ENCODE measurements at regions not wholly inside any gene's neighbourhood (a gene's known extent, or its start where the extent isn't known, plus 50 kb on each side); places are given as distances from the start of the nearest gene placed in this dataset.
"Not testable (repeated sequence)": the region's sequence is repeated elsewhere in the genome, so short reads cannot be mapped to it uniquely, and the experiment has no call there.

- no peak overlapping the region for H3K4me2 ChIP-seq (ENCODE audit: control insufficient read depth, extremely low read depth, insufficient read depth, low read depth, low read length)
- H3K79me2 ChIP-seq (ENCODE audit: control insufficient read depth, insufficient read depth, low read length), result no peaks in the 10 kb centered on the region
- TF ChIP-seq, protein P1, sequence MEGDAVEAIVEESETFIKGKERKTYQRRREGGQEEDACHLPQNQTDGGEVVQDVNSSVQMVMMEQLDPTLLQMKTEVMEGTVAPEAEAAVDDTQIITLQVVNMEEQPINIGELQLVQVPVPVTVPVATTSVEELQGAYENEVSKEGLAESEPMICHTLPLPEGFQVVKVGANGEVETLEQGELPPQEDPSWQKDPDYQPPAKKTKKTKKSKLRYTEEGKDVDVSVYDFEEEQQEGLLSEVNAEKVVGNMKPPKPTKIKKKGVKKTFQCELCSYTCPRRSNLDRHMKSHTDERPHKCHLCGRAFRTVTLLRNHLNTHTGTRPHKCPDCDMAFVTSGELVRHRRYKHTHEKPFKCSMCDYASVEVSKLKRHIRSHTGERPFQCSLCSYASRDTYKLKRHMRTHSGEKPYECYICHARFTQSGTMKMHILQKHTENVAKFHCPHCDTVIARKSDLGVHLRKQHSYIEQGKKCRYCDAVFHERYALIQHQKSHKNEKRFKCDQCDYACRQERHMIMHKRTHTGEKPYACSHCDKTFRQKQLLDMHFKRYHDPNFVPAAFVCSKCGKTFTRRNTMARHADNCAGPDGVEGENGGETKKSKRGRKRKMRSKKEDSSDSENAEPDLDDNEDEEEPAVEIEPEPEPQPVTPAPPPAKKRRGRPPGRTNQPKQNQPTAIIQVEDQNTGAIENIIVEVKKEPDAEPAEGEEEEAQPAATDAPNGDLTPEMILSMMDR (optimal IDR thresholded peaks at IDR 0.05 in 1 of 3, IDR thresholded peaks at IDR 0.05 in 1 of 3, conservative IDR thresholded peaks at IDR 0.05 in 1 of 3; ENCODE audit: extremely low read depth in 1 of 3, insufficient read depth in 2 of 3, low read length in 3 of 3), result no peak
- no peak for TF ChIP-seq EZH2 (IDR thresholded peaks at IDR 0.05; ENCODE audit: low read length)
- no peak for FAIRE-seq
- no peaks in the 10 kb centered on the region for H3K9me1 ChIP-seq (ENCODE audit: control insufficient read depth, extremely low read depth, insufficient read depth, low read length)
- no peak for DNase-seq (ENCODE audit: low read depth, low spot score)
- dilution Hi-C loops (cut with MboI; ENCODE audit: extremely low pct_ligation_motif_present, low sequenced_read_pairs), result no loop called here
- H3K9me3 ChIP-seq (ENCODE audit: control insufficient read depth, low read depth, low read length), result peaks cover 49% of the 10 kb centered on the region
- no peaks in the 10 kb centered on the region for H4K20me1 ChIP-seq (ENCODE audit: control insufficient read depth, extremely low read depth, insufficient read depth, low read length)
- H3K4me3 ChIP-seq (ENCODE audit: control insufficient read depth in 2 of 3, extremely low read depth in 1 of 3, insufficient read depth in 2 of 3, low read depth in 1 of 3, low read length in 3 of 3), result no peak overlapping the region
- no peak overlapping the region for H3K9ac ChIP-seq (ENCODE audit: control insufficient read depth, extremely low read depth, insufficient read depth, low read length)
- H2AFZ ChIP-seq (ENCODE audit: control insufficient read depth, low read length), result no peak overlapping the region
- no peaks in the 10 kb centered on the region for H3K4me1 ChIP-seq (ENCODE audit: control insufficient read depth, extremely low read depth, insufficient read depth, low read length)
- no peaks in the 10 kb centered on the region for H3K27me3 ChIP-seq (ENCODE audit: control insufficient read depth, extremely low read depth, insufficient read depth, low read length)
- H3K36me3 ChIP-seq (ENCODE audit: control insufficient read depth in 2 of 2, extremely low read depth in 1 of 2, insufficient read depth in 2 of 2, low read length in 2 of 2), result no peaks in the 10 kb centered on the region
- H3K27ac ChIP-seq (ENCODE audit: control insufficient read depth, insufficient read depth, low read length), result no peak overlapping the region
Observed at GRCh38 chr21:8993943-8994639, 1527.3 kb upstream of the TPTE start.

DNA sequence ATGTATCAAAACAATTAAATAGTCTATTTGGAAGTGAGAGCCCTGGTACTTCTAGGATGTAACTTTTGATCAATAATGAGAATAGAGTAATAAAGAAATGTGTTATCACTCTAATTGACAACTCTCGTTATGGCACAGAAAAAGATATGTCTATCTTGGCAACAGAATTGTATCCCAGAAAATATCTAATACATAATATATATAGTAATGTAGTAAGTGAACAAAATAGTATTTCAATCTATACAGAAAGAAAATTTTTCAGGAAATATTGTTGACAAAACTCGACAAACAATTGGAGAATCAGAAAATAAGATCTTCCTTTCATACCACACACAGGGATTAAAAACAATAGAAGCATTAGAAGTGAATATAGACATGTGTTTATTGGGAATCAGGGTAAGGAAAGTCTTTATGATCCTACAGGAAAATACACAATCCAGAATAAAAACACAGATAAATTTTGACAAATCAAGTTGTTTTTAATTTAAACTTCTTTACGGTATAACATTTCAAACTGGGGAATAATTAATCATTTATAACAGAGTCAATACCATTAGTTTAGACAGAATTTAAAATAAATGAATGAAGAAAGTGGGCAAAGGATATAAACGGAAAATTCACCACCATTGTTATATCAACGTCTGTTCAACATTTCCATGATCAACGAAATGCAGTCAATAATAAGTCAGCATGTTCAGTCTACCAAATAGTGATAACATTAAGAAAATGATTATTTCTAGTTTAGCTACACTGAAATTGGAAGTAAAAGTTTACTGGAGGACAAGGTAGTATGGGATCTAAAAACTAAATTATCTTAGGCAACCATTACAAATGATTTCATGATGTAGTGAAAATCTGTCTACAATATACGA, 1526.5 kb upstream of the TPTE start:
- H2AFZ ChIP-seq (ENCODE audit: control insufficient read depth, low read length), result no peak overlapping the region
- no peaks in the 10 kb centered on the region for H3K4me1 ChIP-seq (ENCODE audit: control insufficient read depth, extremely low read depth, insufficient read depth, low read length)
- H3K9me1 ChIP-seq (ENCODE audit: control insufficient read depth, extremely low read depth, insufficient read depth, low read length), result no peaks in the 10 kb centered on the region
- H3K27ac ChIP-seq (ENCODE audit: control insufficient read depth, insufficient read depth, low read length), result no peak overlapping the region
- no peak overlapping the region for H3K4me3 ChIP-seq (ENCODE audit: control insufficient read depth in 2 of 3, extremely low read depth in 1 of 3, insufficient read depth in 2 of 3, low read depth in 1 of 3, low read length in 3 of 3)
- TF ChIP-seq EZH2 (IDR thresholded peaks at IDR 0.05; ENCODE audit: low read length), result no peak
- TF ChIP-seq, protein P1 (optimal IDR thresholded peaks at IDR 0.05 in 1 of 3, IDR thresholded peaks at IDR 0.05 in 1 of 3, conservative IDR thresholded peaks at IDR 0.05 in 1 of 3; ENCODE audit: extremely low read depth in 1 of 3, insufficient read depth in 2 of 3, low read length in 3 of 3), result no peak
- no peaks in the 10 kb centered on the region for H3K36me3 ChIP-seq (ENCODE audit: control insufficient read depth in 2 of 2, extremely low read depth in 1 of 2, insufficient read depth in 2 of 2, low read length in 2 of 2)
- DNase-seq (ENCODE audit: low read depth, low spot score), result no peak
- dilution Hi-C loops (cut with MboI; ENCODE audit: extremely low pct_ligation_motif_present, low sequenced_read_pairs), result no loop called here
- H3K9ac ChIP-seq (ENCODE audit: control insufficient read depth, extremely low read depth, insufficient read depth, low read length), result no peak overlapping the region
- H3K9me3 ChIP-seq (ENCODE audit: control insufficient read depth, low read depth, low read length), result peaks cover 45% of the 10 kb centered on the region
- no peak for FAIRE-seq
- no peaks in the 10 kb centered on the region for H4K20me1 ChIP-seq (ENCODE audit: control insufficient read depth, extremely low read depth, insufficient read depth, low read length)
- no peaks in the 10 kb centered on the region for H3K27me3 ChIP-seq (ENCODE audit: control insufficient read depth, extremely low read depth, insufficient read depth, low read length)
- H3K4me2 ChIP-seq (ENCODE audit: control insufficient read depth, extremely low read depth, insufficient read depth, low read depth, low read length), result no peak overlapping the region
- H3K79me2 ChIP-seq (ENCODE audit: control insufficient read depth, insufficient read depth, low read length), result no peaks in the 10 kb centered on the region

- H2AFZ ChIP-seq (ENCODE audit: control insufficient read depth, low read length); H3K4me2 ChIP-seq (ENCODE audit: control insufficient read depth, extremely low read depth, insufficient read depth, low read depth, low read length); H3K9me1 ChIP-seq (ENCODE audit: control insufficient read depth, extremely low read depth, insufficient read depth, low read length); H3K27ac ChIP-seq (ENCODE audit: control insufficient read depth, insufficient read depth, low read length); H3K79me2 ChIP-seq (ENCODE audit: control insufficient read depth, insufficient read depth, low read length); H3K27me3 ChIP-seq (ENCODE audit: control insufficient read depth, extremely low read depth, insufficient read depth, low read length); FAIRE-seq; H3K9ac ChIP-seq (ENCODE audit: control insufficient read depth, extremely low read depth, insufficient read depth, low read length); H4K20me1 ChIP-seq (ENCODE audit: control insufficient read depth, extremely low read depth, insufficient read depth, low read length); H3K4me3 ChIP-seq (ENCODE audit: control insufficient read depth in 2 of 3, extremely low read depth in 1 of 3, insufficient read depth in 2 of 3, low read depth in 1 of 3, low read length in 3 of 3); dilution Hi-C loops (cut with MboI; ENCODE audit: extremely low pct_ligation_motif_present, low sequenced_read_pairs); H3K4me1 ChIP-seq (ENCODE audit: control insufficient read depth, extremely low read depth, insufficient read depth, low read length); DNase-seq (ENCODE audit: low read depth, low spot score); H3K36me3 ChIP-seq (ENCODE audit: control insufficient read depth in 2 of 2, extremely low read depth in 1 of 2, insufficient read depth in 2 of 2, low read length in 2 of 2): not testable (repeated sequence)
- H3K9me3 ChIP-seq (ENCODE audit: control insufficient read depth, low read depth, low read length), result peaks cover 33% of the 10 kb centered on the region
Observed at GRCh38 chr21:8996487-8996968, 1524.9 kb upstream of the TPTE start.

Measured in keratinocyte (primary cell).